GM19455 (cell line): ENCODE measurements at regions not wholly inside any gene's neighbourhood (a gene's known extent, or its start where the extent isn't known, plus 50 kb on each side); places are given as distances from the start of the nearest gene placed in this dataset.

Experiments used
- ATAC-seq: cut with Tn5 transposase; IDR thresholded peaks from one replicate; pipeline ENCODE4 v1.9.1; 2021; ENCODE audit not compliant: unreplicated experiment

DNA sequence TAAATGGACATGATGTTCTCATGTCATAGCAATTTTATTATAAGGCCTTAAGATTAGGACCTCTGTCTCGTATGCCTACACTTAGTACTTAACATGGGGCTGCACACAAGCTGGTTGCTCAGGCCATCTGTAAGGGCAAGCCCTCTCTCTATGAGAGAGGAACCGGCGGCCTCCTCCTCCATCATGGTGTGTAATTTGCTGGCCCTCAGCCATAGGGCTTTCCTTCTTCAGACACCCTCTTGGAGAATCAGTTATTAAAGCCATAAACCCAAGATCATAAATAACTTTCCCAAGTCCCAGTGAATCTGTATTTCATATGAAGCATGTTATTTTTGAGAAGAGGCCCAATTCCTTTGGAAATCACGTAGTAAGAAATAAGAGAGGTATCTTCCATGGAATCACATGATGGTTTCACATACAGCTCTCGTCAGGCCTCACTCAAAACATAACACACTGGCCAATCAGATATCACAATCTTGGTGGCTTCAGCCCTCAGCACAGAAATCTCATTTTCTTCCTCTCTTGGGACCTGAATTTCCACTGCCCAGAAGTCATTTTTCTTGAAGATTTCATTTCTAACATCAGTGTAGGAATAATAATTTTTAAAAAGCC lies 92.6 kb downstream of the RDH14 start:
- ATAC-seq: no peak

DNA sequence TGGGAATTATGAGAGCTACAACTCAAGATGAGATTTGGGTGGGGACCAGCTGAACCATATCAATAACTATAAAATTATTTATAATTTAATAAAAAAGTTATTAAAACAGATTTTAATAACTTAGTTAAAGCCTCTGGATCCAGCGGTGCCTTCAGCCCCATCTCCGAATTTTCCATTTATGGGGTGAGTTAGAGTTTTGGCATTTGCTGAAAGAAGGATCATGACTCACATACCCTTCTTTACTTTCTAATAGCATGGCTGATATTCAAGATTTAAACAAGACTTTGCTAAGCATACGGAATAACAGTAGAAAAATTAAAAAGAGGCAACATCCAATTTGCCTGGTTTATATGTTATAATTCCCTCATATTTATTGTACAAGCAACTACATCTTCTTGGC lies 94.5 kb downstream of the RDH14 start:
- ATAC-seq: no peak

DNA sequence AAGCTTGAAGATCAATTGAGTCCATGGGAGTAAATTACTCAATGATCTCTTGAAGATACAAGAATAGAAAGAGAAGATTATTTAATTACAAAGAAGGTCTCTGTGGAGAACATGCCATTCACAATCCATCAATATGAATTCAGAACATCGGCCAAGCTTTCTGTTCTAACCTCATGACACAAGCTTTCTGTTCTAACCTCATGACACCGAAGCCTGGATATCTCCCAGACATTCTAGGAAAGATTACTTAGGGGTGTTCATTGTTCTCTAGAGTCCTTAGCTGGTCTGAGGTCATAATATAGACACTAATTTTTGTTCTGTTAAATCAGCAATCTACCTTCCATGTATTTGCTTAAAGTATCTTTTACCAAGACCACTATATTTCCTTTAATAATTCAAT lies 95.5 kb downstream of the RDH14 start:
- no peak for ATAC-seq

DNA sequence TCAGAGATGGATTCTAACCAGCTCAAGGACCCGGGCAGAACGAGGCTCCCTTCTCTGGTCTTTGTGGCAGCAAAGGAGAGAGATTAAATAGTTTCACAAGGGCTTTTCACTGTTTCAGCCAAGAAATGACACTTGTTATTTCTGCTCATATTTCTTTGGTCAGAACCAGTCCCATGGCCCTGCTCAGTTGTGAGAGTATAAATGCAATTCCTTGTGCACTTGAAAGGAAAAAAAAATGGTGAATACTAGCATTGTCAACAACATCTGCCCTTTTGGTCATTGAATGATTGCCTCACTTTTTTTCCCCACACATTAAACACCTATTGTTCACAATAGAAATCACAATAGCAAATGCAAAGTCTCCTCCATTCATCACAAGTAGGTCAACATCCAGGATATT lies 104.4 kb downstream of the RDH14 start:
- no peak for ATAC-seq

DNA sequence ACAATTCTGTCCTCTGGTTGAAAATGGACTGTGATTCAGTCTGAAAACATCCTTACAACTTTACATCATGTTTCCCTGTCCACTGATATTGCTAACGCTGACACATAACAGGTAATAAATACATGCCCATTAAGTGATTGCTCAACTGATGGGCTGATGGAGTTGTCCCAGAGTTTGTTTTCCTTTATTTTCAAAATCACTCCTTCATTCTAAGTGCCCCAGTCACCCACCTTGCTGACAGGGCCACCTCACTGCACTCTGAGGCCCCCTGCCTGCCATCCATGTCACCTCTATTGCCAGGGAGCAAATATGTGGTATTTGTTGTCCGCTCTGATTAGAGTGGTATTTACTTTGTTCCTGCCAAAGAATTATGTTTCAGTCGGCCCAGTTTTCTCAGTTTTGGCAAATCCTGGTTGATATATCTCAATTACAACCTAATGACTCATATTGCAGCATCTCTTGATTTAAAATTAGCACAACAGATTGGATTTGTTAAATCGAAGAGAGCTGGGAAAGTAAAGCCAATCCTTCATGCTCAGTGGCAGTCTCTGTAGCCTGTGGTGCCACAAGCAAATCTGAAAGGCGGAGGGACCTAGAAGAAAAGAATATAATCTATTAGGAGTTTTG lies 105.1 kb downstream of the RDH14 start:
- no peak for ATAC-seq

DNA sequence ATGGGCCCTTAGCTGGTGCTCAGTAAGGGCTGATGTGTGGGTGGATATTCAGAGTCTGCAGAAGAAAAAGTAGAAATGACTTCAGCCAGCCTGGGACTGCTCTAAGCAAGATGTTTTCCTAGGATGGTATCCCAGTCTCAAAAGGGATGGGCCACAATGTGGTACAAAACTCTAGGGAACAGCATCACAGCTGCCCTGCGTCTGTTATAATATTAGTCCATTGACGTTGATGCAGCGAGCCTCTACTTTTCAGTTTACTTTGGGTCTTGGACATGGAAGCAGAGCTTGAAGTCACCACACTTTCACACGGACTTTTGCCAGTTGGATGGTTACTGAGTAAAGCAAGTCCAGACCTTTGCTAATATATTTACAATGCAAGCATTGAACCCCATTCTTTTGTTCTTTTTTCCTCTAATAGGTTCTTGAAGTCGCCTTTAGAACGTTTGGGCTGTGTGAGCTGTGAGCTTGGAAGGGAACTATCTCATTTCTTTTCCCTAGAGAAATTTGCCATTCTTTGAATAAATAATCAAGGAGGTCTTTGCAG lies 105.7 kb downstream of the RDH14 start:
- ATAC-seq: no peak

DNA sequence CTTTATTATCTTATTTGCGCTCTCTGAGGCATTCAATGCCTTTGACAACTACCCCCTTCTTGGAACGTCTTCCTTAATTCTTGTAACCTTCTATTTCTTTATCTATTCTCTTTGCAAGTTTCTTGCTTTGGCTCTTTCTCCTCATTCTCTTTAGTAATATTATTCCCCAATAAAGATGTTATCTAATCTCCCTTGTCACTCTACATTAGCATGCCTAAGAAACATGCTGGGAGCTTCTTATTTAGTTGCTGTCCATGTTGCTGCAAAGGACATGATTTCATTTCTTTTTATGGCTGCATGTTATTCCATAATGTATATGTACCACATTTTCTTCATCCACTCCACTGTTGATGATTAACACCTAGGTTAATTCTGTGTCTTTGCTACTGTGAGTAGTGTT lies 113.7 kb downstream of the RDH14 start:
- ATAC-seq: no peak

DNA sequence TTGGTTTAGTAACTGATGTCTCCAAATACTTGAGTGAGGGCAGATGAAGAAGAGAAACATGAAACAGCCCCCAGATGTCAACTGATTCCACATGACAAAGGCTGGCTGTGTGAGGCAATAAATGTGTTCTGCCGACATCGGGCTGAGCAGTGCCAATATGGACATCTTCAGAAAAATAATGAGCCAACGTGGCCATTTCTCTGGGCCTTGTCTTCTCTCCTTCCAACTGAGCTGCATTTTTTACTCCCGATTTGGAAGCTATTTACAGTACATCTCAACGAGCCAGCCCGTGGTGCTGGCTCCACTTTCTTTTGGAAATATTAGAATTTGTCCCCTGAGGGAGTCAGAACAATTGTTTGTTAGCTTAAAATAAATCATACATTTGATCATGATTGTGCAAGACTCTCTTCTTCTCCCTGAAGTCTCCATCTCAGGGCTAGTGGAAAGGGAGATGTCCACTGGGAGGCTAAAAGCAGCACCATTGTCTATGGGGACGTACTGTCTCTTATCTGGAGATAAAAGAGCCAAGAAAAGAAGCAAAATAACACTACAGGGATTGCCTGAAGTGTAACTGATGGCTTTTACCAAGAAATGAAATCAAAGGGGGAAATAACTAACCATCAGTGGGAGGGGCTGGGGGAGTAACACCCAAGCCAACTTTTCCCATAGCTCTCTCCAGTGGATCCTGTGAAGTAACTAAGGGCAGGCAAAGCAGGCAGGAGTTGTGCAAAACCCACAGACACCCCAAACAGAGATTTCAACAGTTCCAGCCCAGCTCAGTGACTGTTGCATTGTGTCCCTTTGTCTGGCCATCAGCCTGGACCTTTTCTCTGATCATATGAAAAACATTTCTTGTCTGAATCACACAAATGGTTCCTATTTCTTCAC lies 114.8 kb downstream of the RDH14 start:
- ATAC-seq: no peak

DNA sequence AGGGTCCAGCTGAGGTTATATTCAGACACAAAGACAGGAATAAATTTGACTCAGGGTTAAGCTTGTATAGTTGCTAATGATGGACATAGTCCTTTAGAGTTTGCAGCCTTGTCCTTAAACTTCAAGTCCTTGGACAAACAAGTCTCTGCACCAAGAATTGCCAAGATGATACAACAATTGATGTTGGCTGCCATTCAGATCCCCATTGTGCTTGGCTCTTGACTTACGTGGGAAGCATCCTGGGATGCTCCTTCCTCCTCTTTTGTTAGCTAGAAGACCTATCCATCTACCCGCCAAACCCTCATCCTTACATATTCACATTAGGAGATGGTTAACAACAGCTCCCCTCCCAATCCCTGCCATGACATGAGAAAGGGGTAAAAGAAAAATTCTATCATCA lies 115.6 kb downstream of the RDH14 start:
- no peak for ATAC-seq

DNA sequence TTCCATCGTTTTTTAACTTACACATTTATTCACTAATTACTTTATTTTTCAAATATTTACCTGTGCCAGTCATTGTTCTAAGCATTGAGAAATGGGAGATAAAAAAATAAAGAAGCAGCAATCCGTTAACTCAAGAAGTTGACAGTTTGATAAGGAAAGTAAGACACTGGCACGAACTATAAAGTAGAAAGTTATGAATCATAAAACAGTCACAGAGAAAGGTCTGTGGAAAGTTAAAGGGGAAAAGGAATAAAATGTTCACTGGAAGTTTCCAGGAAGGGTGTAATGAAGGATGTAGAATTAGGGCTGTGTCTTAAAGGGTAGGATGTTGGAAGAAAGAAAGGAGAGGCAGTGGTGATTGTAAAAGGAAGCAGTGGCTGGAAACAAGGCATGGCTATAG lies 118.9 kb downstream of the RDH14 start:
- no peak for ATAC-seq

DNA sequence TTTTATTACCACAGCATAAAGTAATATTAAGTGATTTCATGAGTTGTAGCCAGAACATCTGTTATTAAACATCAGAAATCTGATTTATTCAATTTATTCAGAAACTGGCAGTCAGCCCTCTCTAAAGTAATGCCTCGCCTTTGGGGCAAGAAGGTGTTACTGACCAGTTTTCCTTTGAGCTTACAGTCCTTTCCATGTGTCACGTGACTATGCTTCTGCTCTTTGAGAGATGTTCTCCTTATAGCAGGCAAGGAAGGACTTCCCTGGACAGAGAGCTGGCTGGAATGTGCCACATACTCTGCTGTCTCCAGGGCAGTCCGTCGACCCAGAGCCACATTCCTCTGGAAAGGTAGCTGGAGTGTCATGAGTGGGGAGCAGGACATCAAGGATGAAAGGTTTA lies 119.7 kb downstream of the RDH14 start:
- ATAC-seq: no peak

DNA sequence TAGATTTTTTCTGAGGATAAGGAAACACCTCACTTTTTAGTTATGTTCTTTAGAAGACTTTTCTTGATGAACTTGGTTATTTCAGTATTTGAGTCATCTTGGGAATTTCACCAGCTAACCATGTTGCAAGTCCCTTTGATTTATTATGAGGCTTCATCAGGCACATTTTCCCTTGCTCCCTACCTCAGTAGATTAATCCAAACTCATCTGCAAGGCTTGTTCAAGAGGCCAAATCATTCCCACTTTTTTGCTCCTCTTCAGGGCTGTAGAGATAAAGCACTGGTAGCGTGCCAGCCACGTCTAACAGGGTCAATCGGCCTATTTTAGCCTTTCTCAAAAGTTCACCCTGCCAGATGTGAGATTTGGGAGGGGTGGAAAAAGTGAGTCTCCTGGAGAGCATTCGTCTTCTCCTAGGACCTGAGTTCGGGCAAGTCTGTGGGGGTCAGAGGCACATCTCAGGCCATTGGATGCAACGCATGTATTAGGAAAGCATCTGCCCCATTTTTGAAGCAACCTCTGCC lies 120.3 kb downstream of the RDH14 start:
- ATAC-seq: no peak

DNA sequence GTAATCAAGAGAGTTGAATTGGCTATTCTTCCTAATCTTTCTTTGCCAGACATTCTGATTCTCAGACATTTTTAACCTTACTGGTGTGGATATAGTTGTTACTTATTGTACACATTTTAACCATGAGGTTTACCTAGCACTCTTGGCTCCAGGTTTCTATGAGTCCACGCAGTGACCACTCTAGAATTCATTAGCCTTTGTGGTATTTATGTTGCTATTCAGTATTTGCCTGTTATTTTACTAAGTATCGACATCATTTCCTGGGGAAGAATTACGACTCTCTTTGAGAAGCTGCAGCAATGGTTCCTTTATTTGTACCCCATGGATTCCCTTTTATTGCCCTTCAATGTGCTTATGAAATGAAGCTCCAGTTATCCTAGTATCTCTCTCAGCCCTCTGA lies 120.7 kb downstream of the RDH14 start:
- no peak for ATAC-seq

DNA sequence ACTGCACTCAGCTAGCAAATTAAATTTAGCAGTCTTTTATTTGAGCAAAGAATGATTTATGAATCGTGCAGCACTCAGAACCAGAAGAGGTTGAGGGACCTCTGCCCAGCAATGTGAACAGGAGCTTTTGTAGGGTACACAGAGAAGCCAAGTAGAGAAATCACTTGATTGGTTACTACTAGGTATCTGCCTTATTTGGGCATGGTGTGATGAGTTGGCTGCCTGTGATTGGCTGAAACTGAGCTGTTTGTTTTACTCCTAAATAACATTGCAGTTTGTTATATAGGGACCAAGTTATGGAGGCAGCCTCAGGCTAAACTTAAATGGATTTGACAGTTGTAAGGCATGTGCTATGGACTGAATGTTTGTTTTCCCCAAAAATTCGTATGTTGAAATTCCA lies 122.5 kb downstream of the RDH14 start:
- ATAC-seq: no peak

DNA sequence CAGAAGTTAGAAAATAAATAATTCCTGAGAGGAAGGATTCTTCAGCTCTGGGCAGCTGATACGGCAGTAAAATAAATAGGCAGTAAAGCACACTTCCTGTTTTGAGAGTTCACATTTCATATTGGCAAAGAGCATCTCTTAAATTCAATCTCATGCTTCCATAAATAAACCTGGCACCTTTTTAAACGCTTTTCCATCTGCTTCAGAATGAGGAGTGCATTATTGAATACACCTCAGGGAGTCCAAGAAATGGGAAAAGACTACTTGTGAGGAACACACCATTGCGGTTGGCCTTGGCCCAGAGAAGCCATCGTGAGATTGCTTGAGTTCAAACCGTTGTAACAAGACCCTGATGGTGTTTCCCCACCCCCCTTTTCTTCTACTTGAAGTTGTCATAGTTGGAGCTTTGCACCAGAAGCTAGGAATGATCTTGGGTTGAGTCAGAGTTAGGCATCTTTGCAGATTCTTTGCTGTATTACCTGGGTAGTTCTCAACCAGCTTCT lies 123.9 kb downstream of the RDH14 start:
- ATAC-seq: no peak

DNA sequence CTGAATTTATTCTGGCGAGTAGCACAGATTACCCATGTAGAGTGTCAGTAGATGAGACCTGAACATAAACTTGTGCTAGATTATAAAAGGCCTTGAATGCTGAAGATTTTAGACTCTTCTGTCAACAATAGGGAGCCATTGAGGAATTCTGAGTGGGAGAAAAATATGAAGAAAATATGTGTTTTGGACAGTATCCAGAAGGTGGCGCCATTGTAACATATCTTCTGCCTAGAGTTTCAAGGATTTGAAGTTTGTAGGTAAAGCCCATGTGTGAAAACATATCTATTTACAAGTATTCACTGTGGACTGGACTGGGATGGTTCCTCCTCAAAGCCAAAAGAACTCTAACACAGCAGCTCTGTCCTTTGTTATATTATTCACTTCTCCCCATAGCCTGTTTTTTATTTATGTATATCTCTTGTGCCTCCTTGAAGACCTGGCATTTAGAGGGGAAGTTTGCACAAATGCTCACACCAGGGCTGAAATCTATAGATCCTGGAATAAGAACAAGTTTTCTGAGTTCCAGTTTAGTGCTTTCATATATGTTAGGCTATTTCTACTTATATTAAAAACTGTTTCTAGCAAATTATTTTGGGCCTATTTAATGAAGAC lies 124.9 kb downstream of the RDH14 start:
- no peak for ATAC-seq

DNA sequence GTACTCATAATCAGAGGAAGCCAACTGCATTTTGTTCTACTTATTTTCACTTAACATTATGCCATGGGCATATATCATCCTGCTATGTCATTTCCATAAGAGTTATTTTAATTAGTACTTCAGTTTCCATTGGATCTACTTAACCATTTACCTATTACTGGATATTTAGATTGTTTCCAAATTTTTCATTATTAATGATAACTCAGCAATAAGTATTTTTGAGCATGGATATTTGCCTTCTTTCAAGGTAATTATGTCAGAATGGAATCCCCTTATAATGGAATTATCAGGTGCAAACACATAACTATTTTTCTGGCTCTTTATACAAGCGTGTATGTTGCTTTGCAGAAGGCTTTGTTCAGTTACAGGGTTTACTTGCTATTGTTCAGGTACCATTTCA lies 126.6 kb downstream of the RDH14 start:
- no peak for ATAC-seq

DNA sequence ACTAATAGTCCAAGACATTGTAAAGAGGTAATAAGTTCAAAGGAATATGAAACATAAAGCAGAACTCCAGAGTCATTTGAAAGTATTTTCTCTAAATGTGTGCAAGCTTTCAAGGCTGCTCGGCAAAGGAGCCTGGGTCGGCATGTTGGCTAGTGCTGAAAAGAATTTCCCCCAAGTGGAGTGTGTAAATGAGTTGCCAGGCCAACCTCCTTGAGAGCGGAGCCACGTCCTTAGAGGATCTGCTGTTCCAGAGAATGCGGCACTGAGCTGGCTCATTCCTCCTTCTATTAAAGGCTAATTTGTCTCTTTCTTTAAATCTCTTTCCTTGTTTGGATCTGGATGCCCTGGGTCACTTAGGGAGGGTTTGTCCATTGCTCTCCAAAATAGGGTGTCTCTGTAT lies 127.5 kb downstream of the RDH14 start:
- no peak for ATAC-seq

DNA sequence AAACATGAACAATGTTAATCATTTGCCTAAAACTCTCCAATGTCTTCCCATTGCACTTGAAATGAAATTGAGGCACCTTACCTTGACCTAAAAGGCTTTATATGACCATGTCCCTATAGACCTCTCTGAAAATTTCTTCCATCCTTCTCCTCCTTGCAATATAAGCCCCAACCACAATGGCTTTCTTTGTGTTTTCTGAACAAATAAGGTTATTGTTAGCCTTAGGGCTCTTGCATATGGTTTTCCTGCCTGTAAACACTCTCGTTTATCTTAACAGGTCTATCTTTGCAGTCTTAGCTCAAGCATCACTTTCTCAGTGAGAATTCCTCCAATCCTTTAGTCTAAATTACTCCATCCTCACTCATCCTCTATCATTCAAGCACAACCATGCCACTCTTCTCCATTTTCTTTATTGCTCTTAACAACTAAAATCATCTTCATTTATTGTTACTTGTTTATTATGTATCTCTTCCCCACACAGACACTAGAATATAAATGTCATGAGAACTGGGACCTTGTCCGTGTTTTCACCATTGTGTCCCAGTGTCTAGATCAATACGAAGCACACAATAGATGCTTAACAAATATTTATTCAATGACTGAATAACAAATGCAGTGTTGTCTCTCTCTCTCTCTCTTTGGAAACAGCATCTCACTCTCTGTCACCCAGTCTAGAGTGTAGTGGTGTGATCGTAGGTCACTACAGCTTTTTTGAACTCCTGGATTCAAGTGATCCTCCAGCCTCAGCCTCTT lies 129.3 kb downstream of the RDH14 start:
- ATAC-seq: no peak

DNA sequence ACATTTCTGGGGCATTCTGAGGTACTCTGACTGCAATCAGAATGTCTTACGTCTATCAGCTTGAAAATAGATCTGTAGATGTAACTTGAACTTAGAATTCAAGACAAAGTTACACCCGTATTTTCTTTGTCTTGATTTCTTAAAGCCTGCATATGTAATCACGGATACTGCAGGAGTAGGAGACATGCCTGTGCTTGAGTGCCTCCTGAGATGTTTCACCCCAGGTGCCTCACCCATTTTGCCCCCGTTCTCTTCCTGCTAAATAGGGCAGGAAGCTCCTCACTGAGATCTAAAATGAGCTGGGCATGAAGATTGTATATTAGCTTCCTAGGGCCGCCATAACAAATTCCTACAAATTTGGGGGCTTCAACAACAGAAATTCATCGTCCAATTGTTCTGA lies 131.9 kb downstream of the RDH14 start:
- no peak for ATAC-seq
